ENCODE measurements at regions not wholly inside any gene's neighbourhood (a gene's known extent, or its start where the extent isn't known, plus 50 kb on each side); places are given as distances from the start of the nearest gene placed in this dataset.

DNA sequence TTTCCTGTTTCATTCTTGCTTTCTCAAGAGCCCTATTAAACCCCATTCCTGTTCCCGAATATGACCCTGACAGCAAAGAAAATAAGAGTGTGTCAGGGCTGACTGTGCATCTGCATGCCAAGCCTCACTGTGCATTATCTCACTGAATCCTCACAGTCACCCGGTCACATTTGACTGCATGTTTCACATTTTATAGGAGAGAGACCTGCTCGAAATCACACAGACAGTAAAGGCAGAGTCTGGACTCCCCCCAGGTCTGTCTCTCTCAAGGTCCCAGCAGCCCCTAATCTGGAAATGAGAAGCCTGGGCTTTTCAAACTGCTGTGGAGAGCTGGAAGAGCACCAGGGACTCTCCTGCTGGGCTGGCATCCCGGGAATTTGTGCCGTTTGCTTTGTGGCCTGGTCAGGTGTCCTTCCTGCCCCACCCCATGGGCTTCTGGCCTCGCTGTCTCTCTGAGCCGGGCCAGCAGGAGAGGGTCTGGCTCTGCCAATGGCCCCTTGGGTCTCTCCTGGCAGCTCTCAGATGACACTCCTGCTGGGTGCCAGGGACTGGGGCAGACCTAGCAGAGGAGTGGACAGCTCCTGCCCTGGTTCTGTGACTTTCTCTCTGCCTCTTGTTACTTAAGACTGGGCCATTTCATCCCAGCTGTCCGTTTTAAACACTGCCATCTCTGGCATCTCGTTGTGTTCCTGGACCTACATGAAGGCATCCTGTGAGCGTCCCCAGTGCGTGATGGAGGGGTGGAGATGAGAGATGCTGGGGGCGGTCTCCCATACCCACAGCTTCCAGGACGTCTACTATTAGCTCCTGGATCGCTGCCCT, 173.6 kb downstream of the ARHGAP12 start:
- no peak for DNase-seq (ENCODE audit: low spot score)

DNA sequence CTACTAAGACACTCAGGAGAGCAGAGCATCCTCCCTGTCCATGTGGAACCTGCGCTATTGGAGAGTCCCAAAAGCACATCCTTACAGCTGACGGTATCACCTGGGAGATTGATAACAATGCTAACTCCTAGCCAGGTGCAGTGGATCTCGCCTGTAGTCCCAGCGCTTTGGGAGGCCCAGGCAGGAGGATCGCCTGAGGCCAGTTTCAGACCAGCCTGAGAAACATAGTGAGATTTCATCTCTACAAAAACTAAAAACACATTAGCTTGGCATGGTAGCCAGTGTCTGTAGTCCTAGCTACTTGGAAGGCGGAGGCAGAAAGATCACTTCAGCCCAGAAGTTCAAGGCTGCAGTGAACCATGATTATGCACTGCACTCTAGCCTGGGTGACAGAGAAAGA, 174.9 kb downstream of the ARHGAP12 start:
- DNase-seq (ENCODE audit: low spot score), result no peak

DNA sequence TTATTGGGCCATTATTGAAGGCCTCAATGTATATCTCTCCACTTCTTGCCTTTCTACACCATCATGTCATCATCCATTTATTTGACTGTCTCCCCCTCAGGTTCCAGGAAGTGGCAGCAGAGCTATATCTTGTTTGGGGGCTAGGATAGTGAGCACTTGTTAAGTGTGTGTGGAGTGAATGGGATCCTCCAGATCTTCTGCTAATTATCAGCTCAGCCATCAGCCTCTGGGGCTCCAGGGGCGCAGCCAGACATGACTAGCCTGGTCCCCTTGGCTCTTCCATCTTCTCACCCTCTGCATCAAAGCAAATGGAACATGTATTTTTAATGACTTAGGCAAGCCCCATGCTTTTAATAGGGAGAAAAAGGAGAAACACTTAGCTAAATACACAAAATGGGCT, 176.5 kb downstream of the ARHGAP12 start:
- DNase-seq (ENCODE audit: low spot score), result no peak

DNA sequence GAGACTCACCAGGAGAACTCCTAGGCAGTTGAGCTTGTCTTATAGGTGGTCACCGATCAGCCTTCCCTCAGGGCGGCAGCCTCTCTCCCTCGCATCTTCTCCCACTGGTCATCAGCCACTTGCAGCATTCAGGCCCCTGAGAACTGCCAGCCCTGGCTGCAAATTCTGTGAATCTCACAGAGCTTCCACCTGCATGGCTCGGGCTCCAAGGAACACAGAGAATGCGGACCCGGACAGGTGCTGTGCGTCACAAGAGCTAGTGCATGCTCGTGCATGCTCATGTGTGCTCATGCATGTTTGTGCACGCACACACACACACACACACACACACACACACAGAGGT, 176.9 kb downstream of the ARHGAP12 start:
- no peak for DNase-seq (ENCODE audit: low spot score)

DNA sequence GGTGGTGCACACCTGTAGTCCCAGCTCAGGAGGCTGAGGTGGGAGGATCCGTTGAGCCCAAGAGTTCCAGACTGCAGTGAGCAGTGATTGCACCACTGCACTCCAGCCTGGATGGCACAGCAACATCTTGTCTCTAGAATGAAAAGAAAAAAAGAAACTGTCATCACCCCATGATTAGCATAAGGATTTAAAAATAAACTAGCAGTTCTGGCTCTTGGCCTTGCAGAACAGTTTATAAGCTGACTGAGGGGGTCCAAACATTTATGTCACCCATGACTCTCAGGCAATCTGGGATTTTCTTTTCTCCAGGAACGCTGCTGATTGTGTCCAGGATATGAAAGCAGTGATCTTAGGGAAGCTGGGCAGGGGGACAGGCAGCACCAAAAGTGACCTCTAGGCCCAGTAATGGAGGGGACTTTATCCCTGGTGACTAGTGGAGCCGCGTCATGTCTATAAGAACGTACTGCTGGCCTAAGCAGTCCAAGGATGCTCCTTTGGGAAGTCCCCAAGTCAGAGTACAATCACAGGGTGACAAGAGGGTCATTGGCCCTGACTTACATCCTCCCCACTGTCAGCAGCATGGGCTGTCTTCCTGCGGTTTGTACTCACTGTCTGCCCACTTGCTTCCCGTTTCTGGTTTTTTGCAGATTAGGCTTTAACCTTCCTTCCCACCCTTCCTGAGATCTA, 177.4 kb downstream of the ARHGAP12 start:
- no peak for DNase-seq (ENCODE audit: low spot score)

DNA sequence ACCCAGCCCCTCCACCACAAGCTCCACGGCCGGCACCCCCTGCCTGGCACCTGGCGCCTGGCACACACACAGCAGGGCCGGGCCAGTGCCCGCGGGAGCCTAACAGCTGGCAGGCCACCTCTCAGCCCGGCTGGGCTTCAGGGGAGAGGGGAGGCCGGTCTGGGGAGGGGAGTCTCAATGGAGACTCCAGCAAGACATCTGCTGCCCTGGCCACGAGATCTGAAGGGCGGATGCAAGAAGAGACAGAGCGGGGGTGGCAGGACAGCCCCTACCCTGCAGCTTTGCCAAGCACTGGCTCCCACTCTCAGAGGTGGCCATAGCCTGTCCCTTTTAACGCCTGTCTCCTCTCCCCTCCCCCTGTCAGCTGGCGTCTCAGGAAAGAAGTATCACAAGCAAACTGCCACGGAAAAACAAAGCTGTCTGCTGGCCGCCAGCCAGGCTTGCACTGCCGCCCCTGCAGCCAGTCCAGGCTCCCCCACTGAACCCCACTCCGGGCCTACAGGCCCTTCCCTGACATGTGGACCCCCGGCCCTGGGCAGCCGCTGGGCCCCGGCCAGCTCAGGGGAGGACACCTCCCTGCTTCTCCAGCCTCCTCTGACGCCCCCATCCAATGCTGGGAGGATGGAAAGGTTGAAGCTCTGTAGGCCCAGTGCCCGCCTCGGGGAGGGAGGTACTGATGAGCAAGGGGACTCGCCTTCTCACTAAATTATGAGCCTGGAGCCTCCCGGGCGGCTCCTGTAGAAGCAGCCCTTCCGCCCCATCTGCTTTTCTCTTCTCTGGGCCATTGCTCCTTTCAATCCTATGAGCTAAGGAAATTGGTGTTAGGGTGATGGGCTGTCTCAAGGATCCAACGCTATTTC, 178.4 kb downstream of the ARHGAP12 start:
- DNase-seq (ENCODE audit: low spot score), result no peak

DNA sequence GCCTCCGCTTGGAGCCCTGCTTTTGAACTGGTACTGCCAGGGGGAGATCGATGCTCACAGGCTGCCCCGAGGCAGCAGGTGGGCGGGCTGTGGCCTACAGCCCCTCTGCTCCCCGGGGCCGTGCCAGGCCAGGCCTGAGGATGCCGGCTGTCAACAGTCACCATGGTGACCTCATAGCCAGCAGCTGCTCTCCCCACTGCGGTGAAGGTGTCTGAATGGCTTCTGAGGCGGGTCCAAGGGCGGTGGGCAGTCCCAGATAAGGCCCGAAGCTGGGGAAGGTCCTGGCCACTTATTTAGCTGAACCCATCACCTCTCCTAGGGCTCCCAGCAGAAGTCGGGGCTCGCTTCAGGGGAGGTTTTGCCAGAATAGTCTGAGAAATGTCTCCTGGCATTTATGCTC, 179.3 kb downstream of the ARHGAP12 start:
- peak; percentile 63 for DNase-seq (ENCODE audit: low spot score)

DNA sequence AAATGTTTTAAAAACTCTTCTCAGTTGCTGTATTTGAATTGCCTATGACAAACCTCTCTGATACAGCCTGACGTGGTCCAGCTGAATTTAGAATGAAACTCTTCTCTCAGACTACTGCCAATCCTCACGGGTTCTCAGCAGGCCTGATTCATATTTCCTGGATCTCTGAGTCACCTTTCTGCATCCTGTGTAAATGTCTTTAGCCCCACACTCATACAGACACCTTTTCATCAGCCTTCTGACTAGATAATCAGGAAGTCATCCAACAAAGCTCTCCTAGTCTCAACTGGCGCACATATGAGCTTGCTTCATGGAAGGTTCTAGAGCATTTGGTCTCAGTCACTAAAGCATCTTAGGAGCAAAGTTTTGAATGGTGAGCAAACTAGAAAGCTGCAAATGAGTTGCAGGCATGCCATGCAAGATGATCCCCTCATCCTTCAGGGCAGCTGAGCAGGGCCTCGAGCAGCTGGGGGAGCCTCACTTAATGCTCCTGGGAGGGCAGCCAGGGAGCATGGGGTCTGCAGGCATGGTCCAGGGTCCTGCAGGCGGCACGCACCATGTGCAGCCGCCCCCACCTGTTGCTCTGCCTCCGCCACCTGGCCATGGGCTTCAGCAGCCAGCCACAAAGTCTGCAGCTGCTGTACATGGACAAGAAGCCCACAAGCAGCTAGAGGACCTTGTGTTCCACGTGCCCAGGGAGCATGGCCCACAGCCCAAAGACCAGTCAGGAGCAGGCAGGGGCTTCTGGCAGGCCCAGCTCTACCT, 182.8 kb downstream of the ARHGAP12 start:
- peak; percentile 84 for DNase-seq (ENCODE audit: low spot score)

DNA sequence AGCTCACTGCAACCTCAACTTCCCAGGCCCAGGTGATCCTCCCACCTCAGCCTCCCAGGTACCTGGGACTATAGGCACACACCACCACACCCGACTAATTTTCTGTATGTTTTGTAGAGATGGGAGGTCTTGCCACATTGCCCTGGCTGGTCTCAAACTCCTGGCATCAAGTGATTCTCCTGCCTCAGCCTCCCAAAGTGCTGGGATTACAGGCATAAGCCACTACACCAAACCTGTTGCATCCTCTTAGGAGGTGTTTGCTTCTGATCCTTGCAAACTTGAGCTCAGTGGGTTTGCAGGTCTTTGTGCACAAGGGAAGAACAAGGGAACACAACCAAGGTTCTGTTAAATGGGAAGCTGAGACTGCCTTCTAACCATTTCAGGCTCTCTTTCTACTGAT, 184.6 kb downstream of the ARHGAP12 start:
- DNase-seq (ENCODE audit: low spot score), result no peak

DNA sequence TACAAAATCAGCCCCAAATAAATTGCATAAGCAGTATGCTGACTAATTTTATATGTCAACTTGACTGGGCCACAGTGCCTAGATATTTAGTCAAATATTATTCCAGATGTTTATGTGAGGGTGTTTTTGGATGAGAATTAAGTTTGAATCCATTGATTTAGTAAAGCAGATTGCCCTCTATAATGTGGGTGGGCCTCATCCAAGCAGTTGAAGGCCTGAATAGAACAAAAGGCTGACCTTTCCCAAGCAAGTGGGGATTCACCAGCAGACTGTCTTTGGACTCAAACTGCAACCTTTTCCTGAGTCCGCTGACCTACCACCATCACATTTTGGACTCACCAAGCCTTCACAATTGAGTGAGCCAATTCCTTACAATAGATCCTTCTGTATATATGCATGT, 186.4 kb downstream of the ARHGAP12 start:
- DNase-seq (ENCODE audit: low spot score), result no peak

DNA sequence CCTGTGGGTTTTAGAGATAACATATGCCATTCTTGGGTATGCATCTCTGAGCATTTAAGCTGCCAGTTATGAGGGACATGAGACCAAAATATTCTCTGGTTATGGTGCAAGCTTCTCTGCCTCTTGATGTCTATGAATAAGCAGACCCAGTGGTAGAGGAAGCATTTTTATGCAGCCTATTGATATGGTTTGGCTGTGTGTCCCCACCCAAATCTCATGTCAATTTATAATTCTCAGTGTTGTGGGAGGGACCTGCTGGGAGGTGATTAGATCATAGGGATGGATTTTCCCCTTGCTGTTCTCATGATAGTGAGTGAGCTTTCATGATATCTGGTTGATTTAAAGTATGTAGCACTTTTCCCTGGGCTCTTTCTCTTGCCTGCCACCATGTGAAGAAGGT, 187.2 kb downstream of the ARHGAP12 start:
- no peak for DNase-seq (ENCODE audit: low spot score)

DNA sequence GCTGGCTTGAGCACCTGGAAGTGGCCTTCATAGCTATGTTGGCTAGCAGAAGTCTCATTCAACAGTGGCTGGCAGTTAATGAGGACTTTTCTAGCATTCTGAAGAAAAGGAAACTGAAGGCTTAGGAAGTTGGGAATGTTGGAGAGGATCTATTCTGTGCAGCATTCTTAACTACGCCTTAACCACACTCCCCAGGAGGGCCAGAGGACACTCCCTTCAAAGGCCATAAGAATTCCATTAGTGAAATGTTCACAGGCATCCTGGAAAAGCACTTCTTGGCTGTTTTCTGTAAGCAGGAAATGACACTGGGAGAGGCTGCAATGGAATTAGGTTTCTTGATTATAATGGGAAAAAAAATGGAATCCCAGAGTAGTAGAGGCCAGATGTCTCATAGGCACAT, 188.9 kb downstream of the ARHGAP12 start:
- DNase-seq (ENCODE audit: low spot score), result no peak

DNA sequence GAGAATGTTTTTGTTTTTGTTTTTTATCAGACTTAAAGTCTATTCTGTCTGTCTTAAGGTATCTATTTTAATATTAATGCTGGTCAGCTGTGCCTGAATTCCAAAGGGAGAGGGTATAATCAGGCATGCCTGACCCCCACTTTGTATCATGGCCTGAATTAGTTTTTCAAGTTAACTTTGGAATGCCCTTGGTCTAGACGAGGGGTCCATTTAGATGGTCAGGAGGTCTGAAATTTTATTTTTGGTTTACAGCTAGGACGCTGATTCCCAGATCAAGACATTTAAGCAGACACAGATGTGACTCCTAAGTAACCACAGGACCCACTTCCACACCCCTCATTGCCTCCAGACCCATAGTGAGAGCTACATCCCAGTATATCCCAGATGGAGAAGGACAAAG, 189.5 kb downstream of the ARHGAP12 start:
- DNase-seq (ENCODE audit: low spot score), result no peak

DNA sequence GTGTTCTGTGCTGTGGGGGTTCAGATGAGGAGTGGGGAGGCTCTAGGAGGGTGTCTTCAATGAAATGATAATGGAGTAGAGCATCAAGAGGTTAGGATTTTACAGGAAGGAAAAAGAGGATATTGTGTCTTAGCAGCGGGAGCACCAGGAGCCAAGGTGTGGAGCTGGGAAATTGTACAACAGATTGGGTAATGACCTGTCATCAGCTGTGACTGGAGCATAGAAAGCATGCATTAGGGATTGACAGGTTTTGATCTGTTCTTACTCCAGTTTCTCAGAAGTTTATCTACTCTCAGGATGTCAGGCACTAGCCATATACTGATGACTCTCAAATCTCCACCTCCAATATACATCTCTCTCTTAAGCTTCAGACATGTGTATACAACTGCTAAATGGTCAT, 196.9 kb downstream of the ARHGAP12 start:
- DNase-seq (ENCODE audit: low spot score), result no peak

DNA sequence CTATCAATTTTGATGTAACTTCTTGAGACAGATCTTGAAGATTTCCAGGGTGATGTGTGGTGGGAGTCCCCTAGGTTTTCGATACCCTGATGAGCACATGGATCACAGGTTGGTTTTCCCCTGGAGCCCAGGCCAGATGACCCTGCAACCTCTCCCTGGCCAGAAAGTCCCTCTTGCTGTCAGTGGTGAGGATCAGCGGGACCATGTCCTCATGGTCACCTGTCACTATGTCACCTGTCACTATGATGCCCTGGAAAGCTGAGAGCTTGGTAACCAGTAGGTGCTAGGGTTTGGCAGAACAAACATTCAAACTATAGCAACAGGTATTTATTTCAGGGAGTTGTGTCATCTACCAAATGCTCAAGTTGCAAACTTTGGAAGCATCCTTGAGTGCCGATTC, 197.9 kb downstream of the ARHGAP12 start:
- DNase-seq (ENCODE audit: low spot score), result no peak

DNA sequence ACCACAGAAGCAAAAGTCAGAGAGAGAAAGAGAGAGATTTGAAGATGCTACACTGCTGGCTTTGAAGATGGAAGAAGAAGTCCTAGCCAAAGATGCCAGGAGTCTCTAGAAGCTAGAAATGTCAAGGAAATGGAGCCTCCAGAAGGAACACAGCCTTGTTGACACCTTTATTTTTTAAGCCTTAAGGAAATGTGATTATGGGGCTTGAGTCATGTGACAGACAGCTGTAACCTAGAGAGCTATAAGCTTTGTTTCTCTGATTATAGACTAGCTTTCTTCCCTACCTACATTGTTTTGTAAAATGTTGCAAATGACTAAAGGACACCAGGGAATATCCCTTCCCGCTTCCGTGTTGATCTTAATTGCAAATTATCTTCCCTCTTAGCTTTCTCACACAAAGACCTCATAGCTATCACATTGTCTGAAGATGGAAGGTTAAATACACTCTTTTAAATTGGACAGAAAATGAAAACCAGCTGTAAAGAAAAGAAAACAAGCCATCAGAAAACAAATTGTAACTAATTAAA, 199.9 kb downstream of the ARHGAP12 start:
- DNase-seq (ENCODE audit: low spot score), result no peak

DNA sequence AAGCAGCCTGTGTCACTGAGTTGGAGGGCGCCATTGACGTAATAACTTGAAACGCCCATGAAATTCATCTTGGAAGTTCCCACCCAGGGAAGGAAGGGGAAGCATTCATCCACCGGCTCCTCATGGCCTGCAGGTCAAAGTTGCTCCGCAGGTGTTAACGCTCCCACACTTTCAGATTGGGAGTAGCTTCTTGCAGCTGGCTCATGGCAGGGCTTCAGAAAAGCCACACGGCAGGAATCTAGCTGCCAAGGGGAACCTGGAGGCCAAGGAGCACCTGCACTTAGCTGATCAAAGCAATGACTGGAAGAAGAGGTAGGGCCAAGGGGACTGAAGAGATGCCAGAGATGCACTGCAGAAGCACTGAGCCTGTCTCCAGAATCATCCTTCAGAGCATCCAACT, 203.2 kb downstream of the ARHGAP12 start:
- no peak for DNase-seq (ENCODE audit: low spot score)

DNA sequence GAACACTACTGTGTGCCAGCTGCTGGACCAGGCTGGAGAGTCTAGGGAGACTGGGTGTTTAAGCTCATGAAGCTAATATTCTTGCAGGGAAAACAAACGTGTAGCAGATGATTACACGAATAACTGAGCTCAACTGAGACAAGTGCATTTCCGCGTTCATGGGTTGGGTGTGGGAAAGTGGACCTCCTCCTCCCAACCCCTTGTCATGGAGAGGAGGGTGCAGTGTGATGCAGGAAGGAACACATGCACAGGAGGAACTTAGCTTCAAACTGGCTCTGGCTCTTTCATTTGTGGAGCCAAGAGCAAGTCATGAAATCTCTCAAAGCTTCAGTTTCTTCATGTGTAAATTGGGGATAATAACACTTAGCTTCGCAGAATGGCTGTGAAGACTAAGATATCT, 204.3 kb downstream of the ARHGAP12 start:
- no peak for DNase-seq (ENCODE audit: low spot score)

DNA sequence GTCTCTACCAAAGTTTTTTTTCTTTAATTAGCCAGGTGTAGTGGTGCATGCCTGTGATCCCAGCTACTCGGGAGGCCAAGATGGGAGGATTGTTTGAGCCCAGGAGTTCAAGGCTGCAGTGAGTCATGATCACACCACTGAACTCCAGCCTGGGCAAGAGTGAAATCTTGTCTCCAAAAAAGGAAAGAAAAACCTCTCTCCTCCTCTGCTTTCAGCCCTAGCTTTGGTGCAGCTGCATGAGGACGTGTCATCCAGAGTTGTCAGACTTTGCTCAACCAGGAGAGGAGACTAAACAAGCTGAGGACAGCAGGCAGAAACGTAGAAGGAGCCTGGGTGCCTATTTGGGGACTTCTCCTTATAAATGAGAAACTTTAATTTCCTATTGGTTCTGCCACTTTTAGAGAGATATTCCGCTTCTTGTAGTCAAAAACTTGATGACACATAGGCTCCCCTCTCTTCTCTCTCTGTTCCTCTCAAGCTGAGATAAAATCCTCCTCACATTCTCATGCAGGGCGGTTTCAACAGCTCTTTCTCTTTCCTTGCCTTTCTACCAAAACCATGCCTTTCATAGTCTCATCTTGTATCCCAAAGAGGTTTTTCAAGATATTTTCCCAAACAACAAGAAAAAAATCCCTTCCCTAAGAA, 205.4 kb downstream of the ARHGAP12 start:
- DNase-seq (ENCODE audit: low spot score), result no peak

DNA sequence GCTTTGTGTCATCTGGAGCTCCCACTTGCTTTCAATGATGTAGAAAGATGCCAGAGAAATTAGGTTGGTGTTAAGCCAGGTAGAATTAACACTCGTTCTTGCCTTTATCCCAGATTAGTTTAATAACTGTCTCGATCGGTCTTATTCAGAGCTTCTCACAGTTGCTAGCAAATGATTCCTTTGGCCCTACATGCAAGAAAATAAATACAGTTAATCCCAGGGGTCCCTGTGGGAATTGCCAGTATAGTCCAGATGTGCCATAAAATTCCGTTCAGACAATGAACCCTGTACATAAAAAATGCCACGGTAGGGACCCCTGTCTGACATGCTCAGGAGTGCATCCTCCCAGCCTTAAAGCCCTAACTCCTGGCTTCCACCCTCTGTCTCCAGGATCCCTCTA, 207.5 kb downstream of the ARHGAP12 start:
- DNase-seq (ENCODE audit: low spot score), result no peak

DNA sequence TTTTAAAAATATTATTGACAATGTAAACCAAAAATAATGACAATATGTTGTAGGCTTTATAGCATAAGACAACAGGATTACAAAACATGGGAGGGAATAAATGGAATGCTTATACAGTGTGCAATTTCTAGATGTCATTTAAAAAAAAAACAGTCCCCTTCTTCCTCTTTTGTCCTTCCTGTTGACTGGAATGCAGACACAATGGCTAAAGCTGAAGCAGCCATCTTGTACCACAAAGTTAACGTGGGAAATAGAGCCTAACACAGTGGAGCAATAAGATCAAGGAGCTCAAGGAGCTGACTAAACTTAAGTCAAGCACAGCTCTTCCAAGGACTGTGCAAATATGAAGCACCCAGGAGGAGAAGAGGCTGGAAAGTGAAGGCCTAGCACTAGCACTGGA, 208.1 kb downstream of the ARHGAP12 start:
- no peak for DNase-seq (ENCODE audit: low spot score)
